A673 (cell line): ENCODE measurements at regions not wholly inside any gene's neighbourhood (a gene's known extent, or its start where the extent isn't known, plus 50 kb on each side); places are given as distances from the start of the nearest gene placed in this dataset.

Experiments
- BruUV-seq: library from RNA; stranded (reverse); fragments of 400-500 nt; replicated peaks from 2 replicates; lab custom pipeline; 2021; lab: Mats Ljungman, UMichigan
- CTCF ChIA-PET: fragments of 300-600 bp; sonication (Branson Sonifier 250); formaldehyde crosslinking; loops from one replicate; lab custom pipeline; 2022; ENCODE audit warnings: antibody characterized with exemption; lab: Charles Lee
- POLR2A ChIA-PET: fragments of 300-600 bp; sonication (Branson Sonifier 250); formaldehyde crosslinking; loops from one replicate; lab custom pipeline; 2022; ENCODE audit warnings: antibody characterized with exemption; ENCODE audit not compliant: low non-redundant PET; lab: Charles Lee
- DNase-seq: peaks from one replicate; pipeline ENCODE4 v3.0.0-alpha.2; 2015; ENCODE audit warnings: low spot score
- H3K27ac ChIP-seq: fragments of 200-600 bp; sonication (generic); 2 replicates; pipeline ENCODE4 v1.5.1; 2016; ENCODE audit warnings: mixed run types, low read depth, mild to moderate bottlenecking, mixed read lengths, antibody characterized with exemption, low read length; ENCODE audit not compliant: poor library complexity, severe bottlenecking
- H3K27me3 ChIP-seq: fragments of 200-600 bp; sonication (generic); replicated peaks from 2 replicates; pipeline ENCODE4 v1.6.1; 2017; ENCODE audit warnings: mixed run types, low read depth, mild to moderate bottlenecking, mixed read lengths, antibody characterized with exemption, low read length; ENCODE audit not compliant: insufficient read depth, poor library complexity
- H3K36me3 ChIP-seq: fragments of 200-600 bp; sonication (generic); 2 replicates; pipeline ENCODE4 v1.6.1; 2016; ENCODE audit warnings: mixed run types, mild to moderate bottlenecking, mixed read lengths, antibody characterized with exemption, low read length; ENCODE audit not compliant: insufficient read depth, poor library complexity, severe bottlenecking
- H3K4me1 ChIP-seq: fragments of 200-600 bp; sonication (generic); 2 replicates; pipeline ENCODE4 v1.6.1; 2017; ENCODE audit warnings: mixed run types, mild to moderate bottlenecking, mixed read lengths, antibody characterized with exemption, low read length; ENCODE audit not compliant: insufficient read depth, poor library complexity, severe bottlenecking
- H3K4me3 ChIP-seq: fragments of 200-600 bp; sonication (generic); 2 replicates; pipeline ENCODE4 v1.5.1; 2016; ENCODE audit warnings: low read depth, mixed run types, mild to moderate bottlenecking, mixed read lengths, low read length; ENCODE audit not compliant: poor library complexity, severe bottlenecking
- H3K9me3 ChIP-seq: fragments of 200-600 bp; sonication (generic); 2 replicates; pipeline ENCODE4 v1.6.1; 2016; ENCODE audit warnings: mixed run types, low read depth, mild to moderate bottlenecking, mixed read lengths, antibody characterized with exemption, low read length; ENCODE audit not compliant: poor library complexity, severe bottlenecking
- EZH2 ChIP-seq: fragments of 200-600 bp; sonication (generic); IDR thresholded peaks from 2 replicates; pipeline ENCODE4 v1.6.1; 2017; ENCODE audit warnings: borderline replicate concordance, low read depth, mild to moderate bottlenecking, mixed read lengths, antibody characterized with exemption, low read length; ENCODE audit not compliant: poor library complexity, severe bottlenecking
- intact Hi-C: fragments of 100-400 bp; cut with micrococcal nuclease; formaldehyde crosslinking; loops from one replicate; pipeline ENCODE4 v1.10.0; 2022; ENCODE audit not compliant: unreplicated experiment
- TF ChIP-seq, protein P1 (sequence below): fragments of 300-800, 200-600 bp; sonication (generic); conservative IDR thresholded peaks from 2 replicates; pipeline ENCODE4 v1.5.1; 2017; ENCODE audit warnings: low read depth, mild to moderate bottlenecking, antibody characterized with exemption, low read length, moderate library complexity, mixed read lengths

DNA sequence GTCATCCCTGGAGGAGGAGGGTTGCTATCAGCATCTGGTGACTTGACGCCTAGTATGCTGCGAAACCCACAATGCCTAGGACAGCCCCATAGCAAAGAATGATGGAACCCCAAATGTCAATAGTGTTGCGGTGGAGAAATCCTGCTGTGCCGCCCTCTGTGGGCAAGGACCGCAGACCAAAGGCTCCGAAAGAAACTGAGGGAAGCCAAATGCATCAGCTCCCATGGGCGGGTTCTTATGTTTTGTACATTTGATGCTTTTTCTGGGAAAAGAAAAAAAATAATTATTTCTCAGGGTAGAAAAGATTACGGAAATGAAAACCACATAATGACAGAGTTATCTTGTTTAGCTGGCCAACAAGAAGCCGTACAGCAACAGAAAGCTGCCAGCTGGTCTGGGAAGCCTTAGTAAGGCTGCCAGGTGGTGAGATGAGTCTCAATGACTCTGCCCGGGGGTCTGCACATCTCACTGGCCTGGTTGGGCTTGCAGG, 95.0 kb upstream of the TBL1X start:
- Histone ChIP-seq H3K27me3 (no peaks in the 10 kb centered on the region), H3K9me3 (no peaks in the 10 kb centered on the region), H3K36me3 (no peaks in the 10 kb centered on the region), H3K4me3 (no peak overlapping the region), H3K27ac (no peak overlapping the region), H3K4me1 (no peaks in the 10 kb centered on the region)
- intact Hi-C loops = no loop called here
- DNase-seq = no peak
- TF ChIP-seq EZH2 = no peak
- TF ChIP-seq, protein P1, sequence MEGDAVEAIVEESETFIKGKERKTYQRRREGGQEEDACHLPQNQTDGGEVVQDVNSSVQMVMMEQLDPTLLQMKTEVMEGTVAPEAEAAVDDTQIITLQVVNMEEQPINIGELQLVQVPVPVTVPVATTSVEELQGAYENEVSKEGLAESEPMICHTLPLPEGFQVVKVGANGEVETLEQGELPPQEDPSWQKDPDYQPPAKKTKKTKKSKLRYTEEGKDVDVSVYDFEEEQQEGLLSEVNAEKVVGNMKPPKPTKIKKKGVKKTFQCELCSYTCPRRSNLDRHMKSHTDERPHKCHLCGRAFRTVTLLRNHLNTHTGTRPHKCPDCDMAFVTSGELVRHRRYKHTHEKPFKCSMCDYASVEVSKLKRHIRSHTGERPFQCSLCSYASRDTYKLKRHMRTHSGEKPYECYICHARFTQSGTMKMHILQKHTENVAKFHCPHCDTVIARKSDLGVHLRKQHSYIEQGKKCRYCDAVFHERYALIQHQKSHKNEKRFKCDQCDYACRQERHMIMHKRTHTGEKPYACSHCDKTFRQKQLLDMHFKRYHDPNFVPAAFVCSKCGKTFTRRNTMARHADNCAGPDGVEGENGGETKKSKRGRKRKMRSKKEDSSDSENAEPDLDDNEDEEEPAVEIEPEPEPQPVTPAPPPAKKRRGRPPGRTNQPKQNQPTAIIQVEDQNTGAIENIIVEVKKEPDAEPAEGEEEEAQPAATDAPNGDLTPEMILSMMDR = no peak
- ChIA-PET CTCF (no interaction called here), POLR2A (no interaction called here)
- no TSS peak for BruUV-seq

- H3K4me3 ChIP-seq = no peak overlapping the region
- intact Hi-C loops = no loop called here
- no peaks in the 10 kb centered on the region for H3K9me3 ChIP-seq
- ChIA-PET POLR2A (no interaction called here), CTCF (no interaction called here)
- no peak for DNase-seq
- no peak overlapping the region for H3K27ac ChIP-seq
- no peaks in the 10 kb centered on the region for H3K27me3 ChIP-seq
- TF ChIP-seq, protein P1 = no peak
- no peak for TF ChIP-seq EZH2
- BruUV-seq = no TSS peak
- no peaks in the 10 kb centered on the region for H3K4me1 ChIP-seq
- H3K36me3 ChIP-seq = no peaks in the 10 kb centered on the region
These were observed 94.0 kb upstream of the TBL1X start for GRCh38 chrX:9370893-9371292.

DNA sequence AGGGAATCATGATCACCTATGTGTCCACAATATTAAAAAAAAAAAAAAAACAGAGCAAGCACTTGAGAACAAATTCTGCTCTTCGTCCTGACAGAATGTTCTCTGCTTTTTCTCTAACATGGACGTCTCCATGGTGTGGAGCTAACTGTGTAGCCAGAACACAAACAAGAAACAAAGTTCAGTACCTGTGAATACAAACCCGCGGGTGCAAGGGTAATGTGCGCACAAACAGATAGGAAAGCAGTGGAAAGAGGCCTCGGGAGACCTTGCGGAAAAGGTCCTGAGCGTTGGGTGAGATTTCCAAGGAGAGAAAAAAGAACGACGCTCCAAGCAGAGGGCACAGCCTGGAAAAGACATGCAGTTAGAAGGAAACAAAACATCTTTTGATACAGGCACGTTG, 92.0 kb upstream of the TBL1X start:
- no peak overlapping the region for H3K27ac ChIP-seq
- intact Hi-C loops = no loop called here
- BruUV-seq = no TSS peak
- H3K27me3 ChIP-seq = no peaks in the 10 kb centered on the region
- no peak for DNase-seq
- ChIA-PET CTCF (no interaction called here), POLR2A (no interaction called here)
- H3K9me3 ChIP-seq = no peaks in the 10 kb centered on the region
- no peaks in the 10 kb centered on the region for H3K36me3 ChIP-seq
- no peak overlapping the region for H3K4me3 ChIP-seq
- no peaks in the 10 kb centered on the region for H3K4me1 ChIP-seq
- TF ChIP-seq, protein P1 = no peak
- no peak for TF ChIP-seq EZH2
